RWPE1 (cell line): ENCODE measurements at regions not wholly inside any gene's neighbourhood (a gene's known extent, or its start where the extent isn't known, plus 50 kb on each side); places are given as distances from the start of the nearest gene placed in this dataset.
"Not testable (repeated sequence)": the region's sequence is repeated elsewhere in the genome, so short reads cannot be mapped to it uniquely, and the experiment has no call there.

Experiments
- CTCF ChIA-PET: fragments of 350-600 bp; sonication (Branson Sonifier 250); formaldehyde crosslinking; extraction: SDS; loops from one replicate; lab custom pipeline; 2021; lab: Yijun Ruan, JAX
- POLR2A ChIA-PET: fragments of 400-600 bp; formaldehyde crosslinking; extraction: SDS; loops from one replicate; lab custom pipeline; 2020; ENCODE audit warnings: antibody characterized with exemption; ENCODE audit not compliant: low non-redundant PET; lab: Yijun Ruan, JAX
- DNase-seq: peaks from one replicate; pipeline ENCODE4 v3.0.0; 2012; ENCODE audit warnings: low spot score
- H3K27ac ChIP-seq: fragments of 450-650 bp; 2 replicates; pipeline ENCODE4 v1.5.1; 2017
- TF ChIP-seq, protein P1 (sequence below): fragments of 450-650 bp; conservative IDR thresholded peaks from 2 replicates; pipeline ENCODE4 v1.5.1; 2017; ENCODE audit warnings: low read depth, mild to moderate bottlenecking

DNA sequence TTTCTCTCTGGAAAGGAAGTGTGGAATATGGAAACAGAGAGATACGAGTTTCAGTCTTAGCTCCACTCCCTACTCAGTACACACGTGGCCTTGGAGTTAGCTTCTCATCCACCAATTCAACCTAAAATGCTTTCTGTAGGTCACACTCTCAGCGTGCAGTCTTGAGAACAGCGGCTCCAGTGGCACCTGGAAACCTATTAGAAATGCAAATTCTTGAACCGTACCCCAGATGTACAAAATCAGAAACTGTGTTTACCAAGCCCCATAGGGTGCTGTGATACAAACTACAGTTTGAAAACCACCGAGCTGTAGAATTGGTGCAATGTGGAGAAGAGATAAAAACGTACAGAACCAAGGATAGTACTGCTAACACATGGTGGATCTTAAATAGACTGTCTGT, 91.1 kb upstream of the SP4 start:
- ChIA-PET POLR2A (no interaction called here), CTCF (interaction anchor here (0.6 kb wide), 1 partner anchor 311 kb away, joined by 9 read pairs; no protein-coding TSS in a partner anchor)
- H3K27ac ChIP-seq: no peak overlapping the region
- TF ChIP-seq, protein P1, sequence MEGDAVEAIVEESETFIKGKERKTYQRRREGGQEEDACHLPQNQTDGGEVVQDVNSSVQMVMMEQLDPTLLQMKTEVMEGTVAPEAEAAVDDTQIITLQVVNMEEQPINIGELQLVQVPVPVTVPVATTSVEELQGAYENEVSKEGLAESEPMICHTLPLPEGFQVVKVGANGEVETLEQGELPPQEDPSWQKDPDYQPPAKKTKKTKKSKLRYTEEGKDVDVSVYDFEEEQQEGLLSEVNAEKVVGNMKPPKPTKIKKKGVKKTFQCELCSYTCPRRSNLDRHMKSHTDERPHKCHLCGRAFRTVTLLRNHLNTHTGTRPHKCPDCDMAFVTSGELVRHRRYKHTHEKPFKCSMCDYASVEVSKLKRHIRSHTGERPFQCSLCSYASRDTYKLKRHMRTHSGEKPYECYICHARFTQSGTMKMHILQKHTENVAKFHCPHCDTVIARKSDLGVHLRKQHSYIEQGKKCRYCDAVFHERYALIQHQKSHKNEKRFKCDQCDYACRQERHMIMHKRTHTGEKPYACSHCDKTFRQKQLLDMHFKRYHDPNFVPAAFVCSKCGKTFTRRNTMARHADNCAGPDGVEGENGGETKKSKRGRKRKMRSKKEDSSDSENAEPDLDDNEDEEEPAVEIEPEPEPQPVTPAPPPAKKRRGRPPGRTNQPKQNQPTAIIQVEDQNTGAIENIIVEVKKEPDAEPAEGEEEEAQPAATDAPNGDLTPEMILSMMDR: no peak
- DNase-seq: no peak

DNA sequence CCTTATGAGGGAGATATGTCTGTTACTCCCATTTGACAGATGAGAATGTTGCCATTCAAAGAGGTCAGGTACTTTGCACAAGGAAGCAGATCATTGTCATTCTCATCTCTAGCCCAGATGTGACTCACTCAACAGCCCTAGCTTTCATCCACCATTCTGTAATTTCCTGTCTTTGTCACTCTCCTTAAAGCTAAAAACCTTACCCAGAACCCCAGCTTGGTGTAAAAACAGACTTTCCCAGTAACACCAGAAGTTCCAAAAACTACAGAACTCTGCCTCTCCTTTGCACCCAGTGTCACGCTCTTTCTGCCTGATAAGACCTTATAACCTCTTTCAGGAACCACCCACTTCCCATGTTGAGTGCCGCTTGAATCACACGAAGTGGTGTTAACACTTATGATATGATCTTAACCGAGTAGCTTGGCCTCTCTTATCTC, 89.1 kb upstream of the SP4 start:
- CTCF ChIA-PET: no interaction called here
- TF ChIP-seq, protein P1: no peak
- POLR2A ChIA-PET: no interaction called here
- H3K27ac ChIP-seq: no peak overlapping the region
- DNase-seq: no peak

DNA sequence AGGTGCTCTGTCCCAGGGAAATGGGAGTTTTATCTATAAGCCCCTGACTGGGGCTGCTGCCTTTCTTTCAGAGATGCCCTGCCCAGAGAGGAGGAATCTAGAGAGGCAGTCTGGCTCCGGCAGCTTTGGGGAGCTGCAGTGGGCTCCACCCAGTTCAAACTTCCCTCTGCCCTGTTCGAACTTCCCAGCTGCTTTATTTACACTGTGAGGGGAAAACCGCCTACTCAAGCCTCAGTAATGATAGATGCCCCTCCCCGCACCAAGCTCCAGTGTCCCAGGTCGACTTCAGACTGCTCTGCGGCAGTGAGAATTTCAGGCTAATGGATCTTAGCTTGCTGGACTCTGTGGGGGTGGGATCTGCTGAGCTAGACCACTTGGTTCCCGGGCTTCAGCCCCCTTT, 83.0 kb upstream of the SP4 start:
- H3K27ac ChIP-seq, POLR2A ChIA-PET, DNase-seq: not testable (repeated sequence)
- CTCF ChIA-PET: interaction anchor here (0.6 kb wide), 1 partner anchor 484 kb away, joined by 3 read pairs; no protein-coding TSS in a partner anchor

DNA sequence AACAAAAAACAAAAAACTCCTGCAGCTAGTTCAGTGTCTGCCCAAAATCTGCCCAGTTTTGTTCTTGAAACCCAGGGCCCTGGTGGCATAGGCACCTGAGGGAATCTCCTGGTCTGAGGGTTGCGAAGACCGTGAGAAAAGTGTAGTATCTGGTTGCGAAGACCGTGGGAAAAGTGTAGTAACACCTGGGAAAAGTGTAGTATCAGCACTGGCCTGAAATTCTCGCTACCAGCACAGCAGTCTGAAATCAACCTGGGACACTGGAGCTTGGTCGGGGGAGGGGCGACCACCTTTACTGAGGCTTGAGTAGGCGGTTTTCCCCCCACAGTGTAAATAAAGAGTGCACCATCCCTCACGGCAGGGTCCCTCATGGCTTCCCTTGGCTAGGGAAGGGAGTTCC, 82.5 kb upstream of the SP4 start:
- POLR2A ChIA-PET: no interaction called here
- H3K27ac ChIP-seq: no peak overlapping the region
- CTCF ChIA-PET: interaction anchor here (0.6 to 0.7 kb wide), 2 partner anchors 484 to 554 kb away, joined by 3 read pairs; no protein-coding TSS in a partner anchor
- DNase-seq: no peak
- TF ChIP-seq, protein P1: no peak

DNA sequence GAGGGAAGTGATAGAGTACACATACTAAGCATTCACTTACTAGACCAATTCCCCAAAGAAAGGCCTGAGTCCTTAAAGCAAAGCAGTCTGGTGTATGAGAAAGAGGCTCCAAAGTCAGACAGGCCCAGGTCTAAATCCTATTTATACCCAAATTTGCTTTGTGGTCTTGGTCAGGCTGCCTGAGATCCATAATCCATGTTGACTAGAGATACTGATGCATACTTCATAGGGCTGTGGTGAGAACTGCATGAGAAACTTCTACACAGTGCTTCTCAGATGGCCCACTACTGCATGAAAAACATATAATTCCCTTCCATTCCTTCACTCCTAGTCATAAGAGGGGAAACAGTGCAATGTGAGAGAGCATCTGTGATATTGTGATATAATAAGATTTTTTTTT, 81.6 kb upstream of the SP4 start:
- CTCF ChIA-PET: interaction anchor here (0.7 kb wide), 1 partner anchor 555 kb away, joined by 3 read pairs; no protein-coding TSS in a partner anchor

DNA sequence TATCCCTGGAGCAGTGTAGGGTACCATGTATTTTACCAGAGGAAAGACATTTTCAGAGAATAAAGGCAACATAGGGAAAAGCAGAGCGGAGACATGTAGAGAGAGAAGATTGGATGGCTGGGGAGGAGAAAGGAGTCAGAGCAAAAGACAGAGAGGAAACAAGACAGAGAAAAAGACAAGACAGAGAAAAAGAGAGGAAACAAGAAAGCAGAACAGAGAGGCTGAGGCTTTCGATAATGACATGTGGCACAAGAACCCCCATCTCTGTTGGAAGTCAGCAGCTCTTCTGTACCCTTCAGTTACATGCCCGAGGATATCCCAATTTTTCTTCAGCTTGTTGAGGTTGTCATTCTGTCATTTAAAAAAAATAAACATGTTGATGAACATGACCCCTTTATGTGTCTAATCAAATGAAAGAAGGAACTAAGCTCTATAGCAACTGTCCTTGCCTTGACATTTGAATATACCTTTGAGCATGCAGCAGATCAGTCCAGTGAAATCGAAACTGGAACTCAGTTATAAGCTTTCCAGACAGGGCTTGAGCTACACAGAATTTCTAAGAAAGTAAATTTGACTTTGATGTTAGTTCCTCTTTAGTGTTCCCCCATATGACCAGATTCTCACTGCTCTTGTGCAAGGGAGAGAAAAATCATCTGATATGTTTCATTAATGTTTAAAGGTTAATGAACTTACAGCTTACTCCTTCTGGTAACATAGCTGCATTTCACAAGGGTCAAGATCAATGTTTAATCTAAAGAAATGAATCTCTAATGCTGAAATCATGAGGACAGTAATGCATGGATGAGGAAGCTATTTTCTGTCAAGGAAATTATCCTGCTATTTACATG, 75.1 kb upstream of the SP4 start:
- TF ChIP-seq, protein P1: no peak
- CTCF ChIA-PET: interaction anchor here (0.9 kb wide), 1 partner anchor 61 kb away, joined by 3 read pairs; no protein-coding TSS in a partner anchor
- DNase-seq: no peak
- POLR2A ChIA-PET: no interaction called here
- no peak overlapping the region for H3K27ac ChIP-seq

More for the DNA sequence above, 81.6 kb upstream of the SP4 start:
- TF ChIP-seq, protein P1: no peak
- H3K27ac ChIP-seq: no peak overlapping the region
- no peak for DNase-seq
- POLR2A ChIA-PET: no interaction called here

DNA sequence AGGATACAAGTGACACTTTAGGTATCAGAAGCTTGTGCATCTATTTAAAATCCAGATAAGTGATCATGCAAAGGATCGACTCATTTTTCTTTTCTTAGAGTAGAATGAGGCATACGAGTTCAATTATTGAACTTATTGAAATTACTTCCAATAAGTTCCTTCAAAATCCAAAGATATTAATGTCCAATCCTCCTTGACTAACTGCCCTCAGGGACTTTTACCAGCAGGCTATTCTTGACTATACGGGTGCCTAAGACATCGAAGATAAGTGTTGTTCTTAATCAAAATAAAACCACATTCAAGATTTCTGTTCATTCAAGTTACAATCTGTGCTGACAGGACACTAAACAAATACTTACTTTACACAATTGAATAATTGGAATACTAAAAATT, 74.5 kb upstream of the SP4 start:
- CTCF ChIA-PET: interaction anchor here (0.9 kb wide), 1 partner anchor 60 kb away, joined by 3 read pairs; no protein-coding TSS in a partner anchor

More for the DNA sequence above, 74.5 kb upstream of the SP4 start:
- no peak for DNase-seq
- POLR2A ChIA-PET: no interaction called here
- no peak overlapping the region for H3K27ac ChIP-seq
- TF ChIP-seq, protein P1: no peak
